GM18507 (cell line): ENCODE measurements at regions not wholly inside any gene's neighbourhood (a gene's known extent, or its start where the extent isn't known, plus 50 kb on each side); places are given as distances from the start of the nearest gene placed in this dataset.

Experiments used
- DNase-seq: peaks from one replicate; pipeline ENCODE4 v3.0.0; 2011; ENCODE audit warnings: low read depth; ENCODE audit not compliant: insufficient read length; ENCODE audit errors: extremely low spot score
- FAIRE-seq: peaks from 2 replicates; lab custom pipeline; 2011; peaks lifted over from hg19 to GRCh38; lab: Jason Lieb, UNC

DNA sequence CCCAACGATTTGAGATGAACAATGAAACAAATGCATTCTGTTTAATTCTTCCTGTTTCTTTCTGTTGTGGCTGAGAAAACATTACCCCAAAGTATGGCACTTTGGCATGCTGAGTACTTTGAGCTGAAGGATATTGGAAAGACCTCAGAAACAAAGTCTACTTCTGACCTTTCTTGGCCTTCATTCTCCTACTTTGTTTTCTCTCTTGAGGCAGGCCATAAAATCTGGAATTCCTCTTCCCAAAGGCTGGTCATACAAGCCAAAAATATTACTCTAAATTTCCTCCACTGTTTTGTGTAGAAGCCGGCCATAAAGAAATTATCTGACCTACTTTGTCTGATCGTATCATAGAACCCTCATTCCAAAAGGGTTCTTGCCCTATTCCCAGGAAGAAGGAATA, 1048.2 kb downstream of the TECRL start:
- no peak for FAIRE-seq
- DNase-seq: no peak

DNA sequence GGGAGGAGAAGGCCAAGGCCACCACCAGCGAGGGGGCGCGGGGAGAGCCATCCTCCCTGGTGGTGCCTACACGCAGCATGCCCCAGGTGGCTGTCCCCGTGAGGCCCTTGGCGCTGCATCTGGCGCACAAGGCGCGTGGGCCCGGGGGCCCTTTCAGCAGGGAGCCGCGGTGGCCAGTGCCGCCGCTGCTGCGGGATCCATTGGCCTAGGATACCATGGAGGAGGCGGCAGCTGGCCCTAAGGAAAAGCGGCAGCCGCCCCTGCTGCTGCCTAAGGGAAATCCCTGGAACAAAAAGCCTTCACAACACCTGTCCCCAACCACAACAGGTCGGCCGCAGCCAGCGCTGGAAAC, 1059.6 kb downstream of the TECRL start:
- DNase-seq: no peak
- no peak for FAIRE-seq

DNA sequence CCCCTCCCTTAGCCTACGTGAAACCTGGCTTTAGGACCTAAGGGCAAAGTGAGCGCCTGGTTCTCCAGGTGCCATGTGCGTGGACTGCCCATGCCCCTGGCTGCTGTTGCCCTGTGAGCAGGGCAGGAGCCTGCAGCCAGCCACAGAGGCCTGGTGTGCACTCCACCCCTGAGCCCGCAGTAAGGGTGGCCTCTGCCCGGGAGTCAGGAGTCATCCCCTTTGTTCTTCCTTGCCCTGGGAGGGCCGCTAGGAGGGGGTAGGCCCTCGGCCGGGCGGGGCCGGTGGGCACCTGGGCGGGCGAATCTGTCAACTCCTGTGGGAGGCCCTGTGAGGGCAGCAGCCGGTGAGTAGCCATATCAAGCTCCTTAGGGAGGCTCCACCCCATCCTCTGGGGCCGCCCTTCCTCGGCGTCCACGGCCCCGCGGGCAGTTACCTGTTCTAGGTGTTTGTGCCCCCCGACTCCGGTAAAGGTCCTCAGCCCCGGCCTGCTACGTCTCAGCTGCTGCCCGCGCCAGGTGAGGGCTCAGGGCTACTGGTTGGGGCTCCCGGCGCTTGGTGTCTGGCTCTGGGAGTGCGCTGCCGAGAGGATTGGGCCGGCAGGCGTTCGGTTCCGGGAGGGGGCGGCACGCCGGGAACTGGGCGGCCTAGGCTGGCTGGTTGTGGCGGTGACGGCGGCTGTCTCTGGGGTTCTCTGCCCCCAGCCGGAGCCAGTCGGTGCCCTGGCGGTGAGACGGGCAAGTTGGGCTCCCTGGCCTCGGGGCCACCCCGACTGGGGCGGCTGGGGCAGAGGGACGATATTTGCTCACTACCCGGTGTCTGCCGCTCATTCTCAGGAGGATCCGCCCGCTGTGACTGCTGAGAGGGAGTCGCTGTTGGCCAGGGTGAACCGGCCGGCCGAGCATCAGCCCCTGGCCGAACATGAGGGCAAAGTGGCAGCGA, 1060.2 kb downstream of the TECRL start:
- FAIRE-seq: no peak
- no peak for DNase-seq

DNA sequence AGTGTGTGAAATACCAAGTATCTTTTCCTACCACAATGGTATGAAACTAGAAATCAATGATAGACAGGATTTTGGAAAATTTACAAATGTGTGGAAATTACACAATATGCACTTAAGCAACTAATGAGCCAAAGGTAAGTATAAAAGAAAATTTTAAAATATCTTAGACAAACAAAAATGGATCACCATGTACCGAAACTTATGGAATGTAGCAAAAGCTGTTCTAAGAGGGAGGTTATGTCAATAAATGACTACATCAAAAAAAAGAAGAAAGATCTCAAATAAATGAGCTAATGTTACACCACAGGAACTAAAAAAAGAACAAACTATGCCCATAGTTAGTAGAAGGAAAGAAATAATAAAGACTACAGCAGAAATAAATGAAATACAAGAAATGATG, 1084.1 kb downstream of the TECRL start:
- FAIRE-seq (no peak), DNase-seq (no peak)

DNA sequence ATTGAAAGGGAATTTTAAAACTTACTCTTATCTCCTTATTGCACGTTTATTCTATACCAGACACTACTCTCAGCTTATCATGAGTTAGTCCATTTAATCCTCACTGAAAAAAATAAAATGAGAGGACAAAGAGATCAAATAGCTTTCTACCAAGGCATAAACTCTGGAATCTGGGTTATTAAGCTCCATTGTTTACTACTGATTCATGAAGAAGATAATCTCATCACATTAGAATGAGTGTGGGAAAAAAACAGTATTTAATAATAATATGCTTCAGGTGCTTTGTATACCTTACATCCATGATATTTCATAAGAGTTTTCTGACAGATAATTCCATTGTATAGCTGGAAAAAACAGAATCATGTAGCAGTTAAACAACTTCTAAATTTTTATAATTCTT, 1092.6 kb downstream of the TECRL start:
- FAIRE-seq: no peak
- DNase-seq: no peak

DNA sequence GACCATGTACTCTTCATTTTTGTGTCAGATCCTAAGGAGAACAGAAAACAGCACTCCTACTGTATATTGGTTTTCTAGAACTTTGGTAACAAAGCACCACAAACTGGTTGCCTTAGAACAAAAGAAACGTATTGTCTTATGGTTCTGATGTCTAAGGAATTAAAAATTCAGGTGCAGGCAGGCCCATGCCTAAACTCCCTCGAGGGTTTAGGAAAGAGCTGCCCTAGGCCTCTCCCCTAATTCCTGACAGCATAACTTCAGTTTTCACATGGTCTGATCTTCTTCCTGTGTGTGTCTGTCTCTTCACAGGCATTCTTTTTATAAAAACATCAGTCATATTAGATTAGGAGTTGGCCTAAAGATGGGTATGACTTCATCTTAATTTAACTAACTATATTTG, 1093.6 kb downstream of the TECRL start:
- DNase-seq: no peak
- FAIRE-seq: no peak

DNA sequence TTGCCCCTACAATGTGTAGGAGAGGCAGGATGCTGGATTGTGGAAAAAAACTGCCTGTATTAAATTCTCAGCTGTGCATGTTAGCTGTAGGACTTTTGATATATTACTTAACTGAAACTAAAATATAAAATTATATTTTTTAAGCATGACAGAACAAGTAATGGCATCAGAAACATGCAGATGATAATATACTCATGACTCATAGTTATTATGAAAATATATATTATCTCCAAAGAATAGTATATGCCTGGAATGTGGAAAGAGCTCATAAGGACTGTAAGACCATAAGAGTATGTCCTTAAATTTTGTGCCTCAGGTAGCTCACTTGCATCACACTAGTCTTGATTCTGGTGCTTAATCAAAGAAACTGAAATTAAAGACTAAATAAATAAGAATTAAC, 1100.6 kb downstream of the TECRL start:
- FAIRE-seq: no peak
- no peak for DNase-seq

DNA sequence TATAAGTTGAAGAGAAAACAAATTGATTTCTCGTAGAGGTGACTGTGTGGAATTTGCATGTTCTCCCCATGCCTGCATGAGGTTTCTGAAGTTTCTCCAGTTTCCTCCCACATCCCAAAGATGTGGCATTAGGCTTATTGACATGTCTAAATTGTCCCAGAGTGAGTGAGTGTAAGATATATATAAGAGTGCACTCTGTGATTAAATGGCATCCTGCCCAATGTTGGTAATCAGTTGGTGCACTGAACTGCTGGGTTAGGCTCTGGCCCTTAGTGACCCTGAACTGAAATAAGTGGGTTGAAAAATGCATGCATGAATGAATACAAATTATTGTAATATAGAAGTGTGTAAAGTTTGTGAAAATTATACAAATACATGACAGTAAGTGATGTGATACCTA, 1106.5 kb downstream of the TECRL start:
- no peak for DNase-seq
- FAIRE-seq: no peak

DNA sequence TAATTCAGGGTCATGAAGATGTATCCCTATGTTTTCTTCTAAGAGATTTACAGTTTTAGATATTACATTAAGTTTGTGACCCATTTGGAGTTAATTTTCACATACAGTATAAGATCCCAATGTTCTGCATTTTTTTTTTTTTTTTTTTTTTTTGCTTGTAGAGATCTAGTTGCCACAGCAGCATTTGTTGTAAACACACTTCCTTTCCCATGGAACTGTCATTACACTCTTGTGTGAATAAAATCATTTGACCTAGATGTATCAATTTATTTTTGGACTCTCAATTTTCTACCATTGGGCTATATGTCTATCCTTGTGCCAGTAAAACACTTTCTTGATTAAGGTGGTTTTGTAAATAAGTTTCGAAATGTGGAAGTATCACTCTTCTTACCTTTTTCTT, 1107.2 kb downstream of the TECRL start:
- FAIRE-seq (no peak), DNase-seq (no peak)

DNA sequence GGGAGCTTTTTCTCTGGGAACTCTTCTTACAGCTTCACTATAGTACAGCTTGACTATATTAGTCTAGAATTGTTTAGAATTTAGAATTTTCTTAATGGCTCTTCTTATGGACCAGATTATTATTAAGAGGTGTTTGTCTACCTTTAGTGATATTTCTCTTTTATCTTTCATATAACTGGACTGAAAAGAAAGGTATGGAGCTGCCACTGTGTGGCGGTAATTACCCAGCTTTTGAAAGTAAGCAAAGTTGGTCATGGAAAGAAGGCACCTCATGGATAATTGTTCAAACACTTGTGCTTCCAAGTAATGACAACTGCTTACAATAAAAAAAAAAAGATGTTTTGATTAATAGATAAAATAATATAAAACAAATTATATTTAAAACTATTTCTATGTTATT, 1112.5 kb downstream of the TECRL start:
- DNase-seq (no peak), FAIRE-seq (no peak)

DNA sequence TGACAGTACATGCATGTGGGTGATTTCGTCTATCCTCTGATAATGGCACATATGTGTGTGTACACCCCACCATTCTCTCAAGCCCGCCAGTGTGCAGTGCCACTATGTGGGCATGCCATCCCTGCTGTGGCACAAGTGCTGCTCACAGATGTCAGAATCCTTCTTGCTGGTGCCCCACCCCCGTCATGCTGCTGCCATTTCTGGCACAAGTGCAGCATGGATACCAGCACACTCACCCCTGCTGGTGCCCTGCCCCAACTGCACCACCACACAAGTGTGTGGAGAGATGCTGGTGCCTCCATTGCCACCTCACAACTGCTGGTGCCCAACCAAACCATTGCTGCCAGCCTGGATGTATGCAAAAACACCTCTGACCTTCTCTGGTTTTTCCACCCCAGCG, 1133.8 kb downstream of the TECRL start:
- DNase-seq (no peak), FAIRE-seq (no peak)

DNA sequence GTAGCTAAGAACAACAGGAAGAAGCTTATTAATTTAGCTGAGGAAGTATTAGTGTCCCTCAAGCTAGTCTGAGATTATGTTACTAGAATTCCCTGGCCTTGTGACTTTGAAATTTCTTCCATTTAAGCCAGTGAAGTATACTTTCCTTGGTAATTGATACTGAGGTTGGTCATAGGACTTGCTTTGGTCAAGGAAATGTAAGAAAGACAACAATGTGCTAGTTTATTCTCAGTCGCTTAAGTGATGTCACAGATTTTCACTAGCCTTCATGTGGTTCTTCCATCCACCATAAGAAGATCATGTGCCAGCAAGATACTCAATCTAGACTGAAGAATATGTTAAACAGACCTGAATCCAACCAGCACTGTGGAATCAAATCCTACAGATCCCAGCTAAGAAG, 1140.1 kb downstream of the TECRL start:
- no peak for DNase-seq
- no peak for FAIRE-seq

DNA sequence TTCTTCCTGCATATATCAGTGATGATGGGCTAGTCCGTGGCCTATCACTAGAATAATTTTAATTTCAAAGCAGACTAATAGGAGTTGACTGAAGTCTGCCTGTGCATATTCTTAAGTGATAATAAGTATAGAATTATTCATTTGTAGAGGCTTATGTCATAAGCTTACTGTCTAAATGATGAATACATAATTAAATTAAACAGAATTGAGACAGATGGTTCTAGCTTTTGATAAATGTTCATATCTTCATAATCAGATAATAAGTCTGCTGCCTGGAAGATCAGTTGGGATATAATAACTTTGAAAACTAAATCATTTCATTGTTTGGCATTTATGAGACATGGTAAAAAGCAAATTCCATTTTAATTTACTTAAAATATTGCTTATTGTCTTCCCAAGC, 1175.6 kb downstream of the TECRL start:
- no peak for FAIRE-seq
- no peak for DNase-seq

DNA sequence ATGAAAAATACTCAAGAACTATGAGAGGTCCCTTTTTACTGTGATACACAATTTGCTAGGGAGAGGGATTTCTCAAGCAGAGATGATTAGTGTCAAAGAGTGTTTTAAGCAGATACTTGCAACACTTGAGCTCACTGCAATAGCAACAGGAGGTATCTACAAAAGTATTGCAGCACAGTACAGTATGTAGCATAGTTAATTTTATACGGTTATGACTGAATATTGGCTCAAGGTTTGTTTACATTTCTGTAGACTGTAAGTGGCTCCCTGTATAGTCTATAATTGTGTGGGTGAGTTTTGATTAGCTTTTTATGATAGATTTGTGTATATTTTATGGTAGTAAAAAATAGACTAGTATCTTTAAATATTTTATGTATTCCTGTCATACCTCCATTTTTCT, 1177.2 kb downstream of the TECRL start:
- FAIRE-seq (no peak), DNase-seq (no peak)

DNA sequence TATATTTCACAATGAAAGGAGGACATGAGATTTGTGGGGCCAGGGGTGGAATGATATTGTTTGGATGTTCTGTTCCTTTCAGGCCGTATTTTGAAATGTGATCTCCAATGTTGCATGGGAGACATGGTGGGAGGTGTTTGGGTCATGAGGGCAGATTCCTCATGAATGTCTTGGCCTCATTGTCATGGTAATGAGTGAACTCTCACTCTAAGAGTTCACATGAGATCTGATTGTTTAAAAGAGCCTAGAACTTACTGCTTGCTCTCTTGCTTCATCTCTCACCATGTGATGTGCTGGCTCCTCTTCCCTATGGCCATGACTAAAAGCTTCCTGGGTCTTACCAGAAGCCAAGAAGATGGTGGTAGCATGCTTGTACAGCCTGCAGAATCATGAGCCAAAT, 1183.0 kb downstream of the TECRL start:
- DNase-seq (no peak), FAIRE-seq (no peak)

DNA sequence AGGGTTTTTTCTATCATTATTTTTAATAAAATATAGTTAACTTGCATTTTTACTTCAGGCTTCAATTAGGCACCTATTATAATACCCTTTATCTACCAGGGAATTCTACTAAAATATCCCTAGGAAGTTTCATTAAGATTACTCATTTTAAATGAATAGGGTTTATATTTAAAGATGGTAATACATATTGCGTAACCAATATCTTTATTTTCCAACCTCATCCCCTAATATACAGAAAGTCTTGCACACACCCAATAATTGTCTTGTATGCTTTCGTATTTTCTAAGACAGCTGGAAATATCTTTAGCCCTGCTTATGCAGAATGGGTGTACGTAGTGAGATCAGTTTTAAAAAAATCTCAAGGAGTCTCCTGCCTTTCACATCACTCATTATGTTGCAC, 1186.8 kb downstream of the TECRL start:
- DNase-seq: no peak
- FAIRE-seq: no peak

DNA sequence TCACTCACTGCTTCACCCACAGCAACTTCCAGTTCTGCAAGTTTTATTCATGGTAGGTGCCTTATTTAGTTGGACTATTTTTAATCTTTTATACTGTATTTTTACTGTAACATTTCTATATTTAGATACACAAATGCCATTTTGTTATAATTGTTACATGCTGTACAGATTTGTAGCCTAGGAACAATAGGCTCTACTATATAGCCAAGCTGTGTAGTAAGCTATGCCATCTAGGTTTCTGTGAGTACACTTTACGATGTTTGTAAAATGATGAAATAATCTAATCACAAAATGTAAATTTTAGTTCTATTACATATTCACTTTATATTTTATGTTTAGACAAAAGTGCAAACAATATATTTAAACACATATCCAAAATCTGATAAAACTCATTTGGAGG, 1187.8 kb downstream of the TECRL start:
- no peak for DNase-seq
- no peak for FAIRE-seq

DNA sequence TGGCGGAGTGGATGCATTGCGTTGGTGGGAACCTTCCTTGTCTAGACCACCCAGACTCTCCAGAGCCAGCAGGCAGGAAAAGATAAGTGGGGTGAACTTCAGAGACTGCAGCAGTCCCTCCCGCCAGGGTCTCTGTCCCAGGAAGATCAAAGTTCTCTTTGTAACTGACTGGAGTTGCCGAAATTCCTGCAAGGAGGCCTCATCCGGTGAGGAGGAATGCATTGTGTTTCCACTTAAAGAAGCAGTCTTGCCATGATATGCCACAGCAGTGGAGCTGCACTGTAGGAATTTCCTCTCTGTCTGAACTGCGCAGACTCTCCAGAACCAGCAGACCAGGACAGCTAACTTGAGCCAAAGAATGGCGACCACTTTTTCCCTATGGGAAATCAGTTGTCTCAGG, 1190.4 kb downstream of the TECRL start:
- DNase-seq: no peak
- no peak for FAIRE-seq

DNA sequence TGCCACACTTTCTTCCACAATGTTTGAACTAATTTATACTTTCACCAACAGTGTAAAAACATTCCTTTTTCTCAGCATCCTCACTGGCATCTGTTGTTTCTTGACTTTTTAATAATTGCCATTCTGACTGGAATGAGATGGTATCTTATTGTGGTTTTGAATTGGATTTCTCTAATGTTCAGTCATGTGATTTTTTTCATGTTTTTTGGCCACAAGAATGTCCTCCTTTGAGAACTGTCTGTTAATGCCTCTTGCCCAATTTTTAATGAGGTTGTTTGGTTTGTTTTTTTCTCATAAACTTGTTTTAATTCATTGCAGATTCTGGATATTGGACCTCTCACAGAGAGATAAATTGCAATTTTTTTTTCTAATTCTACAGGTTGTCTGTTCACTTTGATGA, 1195.2 kb downstream of the TECRL start:
- FAIRE-seq: no peak
- no peak for DNase-seq

DNA sequence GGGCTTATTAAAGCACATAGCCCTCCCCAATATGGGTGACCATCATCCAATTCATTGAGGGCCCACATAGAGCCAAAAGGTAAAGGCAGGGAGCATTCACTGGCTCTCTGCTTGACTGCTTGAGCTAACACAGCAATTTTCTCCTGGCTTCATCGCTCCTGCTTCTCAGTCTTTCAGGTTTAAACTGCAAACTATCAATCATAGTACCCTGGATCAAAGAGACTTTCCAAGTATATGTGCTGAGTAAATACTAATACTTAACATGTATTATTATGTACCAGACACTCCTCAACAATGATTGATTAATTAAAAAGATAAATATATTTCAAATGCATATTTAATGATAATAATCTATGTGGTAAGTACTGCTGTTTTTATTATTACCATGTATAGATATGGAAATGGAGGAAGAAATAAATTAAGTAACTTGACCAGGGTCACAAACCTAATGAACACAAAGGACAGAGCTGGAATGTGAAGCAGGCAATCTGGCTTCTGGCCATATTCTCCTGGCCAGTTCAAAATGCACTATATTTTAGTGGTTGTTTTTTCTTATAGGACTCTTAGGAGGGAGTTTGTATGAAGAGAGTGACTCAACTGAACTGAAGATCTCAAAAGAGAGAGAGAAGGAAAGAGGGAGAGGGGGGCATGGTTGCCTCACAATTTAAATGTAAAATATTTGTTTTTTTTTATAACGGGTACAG, 1197.3 kb downstream of the TECRL start:
- no peak for DNase-seq
- FAIRE-seq: no peak

DNA sequence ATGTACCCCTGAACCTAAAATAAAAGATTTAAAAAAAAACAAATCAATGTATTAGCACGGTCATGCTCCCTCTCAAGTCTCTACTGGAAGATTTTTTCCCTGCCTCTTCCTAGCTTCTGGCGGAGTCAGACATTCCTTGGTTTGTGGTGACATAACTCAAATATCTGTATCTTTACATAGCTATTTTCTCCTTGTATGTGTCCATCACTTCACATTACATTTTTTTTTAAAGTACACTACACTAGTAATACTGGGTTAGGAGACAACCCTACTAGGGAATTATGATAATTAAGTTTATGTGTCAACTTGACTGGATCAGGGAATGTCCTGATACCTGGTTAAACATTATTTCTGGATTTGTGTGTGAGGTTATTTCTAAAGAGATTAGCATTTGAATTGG, 1197.9 kb downstream of the TECRL start:
- DNase-seq (no peak), FAIRE-seq (no peak)
